Ishikawa (cell line): ENCODE measurements at regions not wholly inside any gene's neighbourhood (a gene's known extent, or its start where the extent isn't known, plus 50 kb on each side); places are given as distances from the start of the nearest gene placed in this dataset.

Experiments
- RAD21 ChIP-seq: IDR thresholded peaks from 2 replicates; pipeline ENCODE4 v1.6.1; 2012; ENCODE audit warnings: low read depth
- TCF12 ChIP-seq: IDR thresholded peaks from 2 replicates; pipeline ENCODE4 v1.6.1; 2012; ENCODE audit warnings: low read depth
- YY1 ChIP-seq: IDR thresholded peaks from 2 replicates; pipeline ENCODE4 v1.6.1; 2012; ENCODE audit warnings: low read depth
- TF ChIP-seq, protein P1 (sequence below): IDR thresholded peaks from 2 replicates; pipeline ENCODE4 v1.6.1; 2012; ENCODE audit warnings: low read depth, mild to moderate bottlenecking

DNA sequence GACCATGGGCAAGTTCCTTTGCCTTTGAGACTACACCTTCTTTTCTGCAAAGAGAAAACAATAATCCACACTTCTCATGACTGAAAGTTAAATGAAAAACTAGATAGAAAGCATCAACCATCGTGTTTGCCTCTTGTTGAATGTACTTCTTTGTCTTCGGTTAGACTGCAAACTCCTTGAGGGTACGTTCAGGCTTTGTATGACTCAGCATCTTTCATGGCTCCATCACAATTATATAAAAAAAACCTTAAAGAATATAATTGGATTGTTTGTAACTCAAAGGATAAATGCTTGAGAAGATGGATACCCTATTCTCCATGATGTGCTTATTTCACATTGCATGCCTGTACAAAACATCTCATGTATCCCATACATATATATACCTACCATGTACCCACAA, 439.2 kb downstream of the MAFB start:
- TF ChIP-seq, protein P1, sequence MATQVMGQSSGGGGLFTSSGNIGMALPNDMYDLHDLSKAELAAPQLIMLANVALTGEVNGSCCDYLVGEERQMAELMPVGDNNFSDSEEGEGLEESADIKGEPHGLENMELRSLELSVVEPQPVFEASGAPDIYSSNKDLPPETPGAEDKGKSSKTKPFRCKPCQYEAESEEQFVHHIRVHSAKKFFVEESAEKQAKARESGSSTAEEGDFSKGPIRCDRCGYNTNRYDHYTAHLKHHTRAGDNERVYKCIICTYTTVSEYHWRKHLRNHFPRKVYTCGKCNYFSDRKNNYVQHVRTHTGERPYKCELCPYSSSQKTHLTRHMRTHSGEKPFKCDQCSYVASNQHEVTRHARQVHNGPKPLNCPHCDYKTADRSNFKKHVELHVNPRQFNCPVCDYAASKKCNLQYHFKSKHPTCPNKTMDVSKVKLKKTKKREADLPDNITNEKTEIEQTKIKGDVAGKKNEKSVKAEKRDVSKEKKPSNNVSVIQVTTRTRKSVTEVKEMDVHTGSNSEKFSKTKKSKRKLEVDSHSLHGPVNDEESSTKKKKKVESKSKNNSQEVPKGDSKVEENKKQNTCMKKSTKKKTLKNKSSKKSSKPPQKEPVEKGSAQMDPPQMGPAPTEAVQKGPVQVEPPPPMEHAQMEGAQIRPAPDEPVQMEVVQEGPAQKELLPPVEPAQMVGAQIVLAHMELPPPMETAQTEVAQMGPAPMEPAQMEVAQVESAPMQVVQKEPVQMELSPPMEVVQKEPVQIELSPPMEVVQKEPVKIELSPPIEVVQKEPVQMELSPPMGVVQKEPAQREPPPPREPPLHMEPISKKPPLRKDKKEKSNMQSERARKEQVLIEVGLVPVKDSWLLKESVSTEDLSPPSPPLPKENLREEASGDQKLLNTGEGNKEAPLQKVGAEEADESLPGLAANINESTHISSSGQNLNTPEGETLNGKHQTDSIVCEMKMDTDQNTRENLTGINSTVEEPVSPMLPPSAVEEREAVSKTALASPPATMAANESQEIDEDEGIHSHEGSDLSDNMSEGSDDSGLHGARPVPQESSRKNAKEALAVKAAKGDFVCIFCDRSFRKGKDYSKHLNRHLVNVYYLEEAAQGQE: no peak
- TF ChIP-seq RAD21 (no peak), TCF12 (no peak), YY1 (no peak)
